Glutamatergic neuron (in vitro differentiated cells): ENCODE measurements at regions not wholly inside any gene's neighbourhood (a gene's known extent, or its start where the extent isn't known, plus 50 kb on each side); places are given as distances from the start of the nearest gene placed in this dataset.

Experiments
- DNase-seq: peaks from one replicate; pipeline ENCODE4 v3.0.0; 2022
- H3K27ac Mint-ChIP-seq: one replicate; pipeline ENCODE4 v1.8.0; 2020; ENCODE audit warnings: mild to moderate bottlenecking, mixed read lengths, inconsistent platforms; ENCODE audit not compliant: unreplicated experiment
- H3K27me3 Mint-ChIP-seq: one replicate; pipeline ENCODE4 v1.8.0; 2020; ENCODE audit warnings: mild to moderate bottlenecking, moderate library complexity, mixed read lengths, inconsistent platforms; ENCODE audit not compliant: unreplicated experiment
- H3K36me3 Mint-ChIP-seq: one replicate; pipeline ENCODE4 v1.8.0; 2020; ENCODE audit warnings: mild to moderate bottlenecking, mixed read lengths, inconsistent platforms; ENCODE audit not compliant: unreplicated experiment
- H3K4me1 Mint-ChIP-seq: one replicate; pipeline ENCODE4 v1.8.0; 2020; ENCODE audit warnings: mild to moderate bottlenecking, low read depth, mixed read lengths, inconsistent platforms; ENCODE audit not compliant: unreplicated experiment
- H3K4me3 Mint-ChIP-seq: one replicate; pipeline ENCODE4 v1.8.0; 2020; ENCODE audit warnings: mild to moderate bottlenecking, mixed read lengths, inconsistent platforms; ENCODE audit not compliant: unreplicated experiment
- H3K9me3 Mint-ChIP-seq: one replicate; pipeline ENCODE4 v1.8.0; 2020; ENCODE audit warnings: mild to moderate bottlenecking, moderate library complexity, mixed read lengths, inconsistent platforms; ENCODE audit not compliant: unreplicated experiment
- CTCF ChIP-seq: fragments of 200-600 bp; sonication (generic); IDR thresholded peaks from one replicate; pipeline ENCODE4 v1.5.0; 2021; ENCODE audit not compliant: partially characterized antibody, unreplicated experiment

- Mint-ChIP-seq H3K27me3 (peaks cover 10% of the 10 kb centered on the region), H3K4me1 (peaks cover 36% of the 10 kb centered on the region)
Measured at GRCh38 chr14:73788317-73788598, 63.4 kb upstream of the PTGR2 start.

GRCh38 chr14:73787486-73788316 is 63.9 kb upstream of the PTGR2 start:
- Mint-ChIP-seq H3K36me3 (no peaks in the 10 kb centered on the region), H3K4me3 (peak overlapping the region; percentile 86), H3K9me3 (peaks cover 6% of the 10 kb centered on the region), H3K27me3 (peaks cover 10% of the 10 kb centered on the region), H3K4me1 (peaks cover 37% of the 10 kb centered on the region), H3K27ac (no peak overlapping the region)
- TF ChIP-seq CTCF = no peak
- DNase-seq = no peak

More at GRCh38 chr14:73788317-73788598, 63.4 kb upstream of the PTGR2 start:
- Mint-ChIP-seq H3K9me3 (peaks cover 6% of the 10 kb centered on the region), H3K27ac (no peak overlapping the region), H3K4me3 (no peak overlapping the region), H3K36me3 (no peaks in the 10 kb centered on the region)
- no peak for TF ChIP-seq CTCF
- DNase-seq = no peak

GRCh38 chr14:73786636-73787485 is 64.8 kb upstream of the PTGR2 start:
- no peak for TF ChIP-seq CTCF
- peaks cover 10% of the 10 kb centered on the region for H3K27me3 Mint-ChIP-seq
- H3K9me3 Mint-ChIP-seq = peaks cover 6% of the 10 kb centered on the region
- H3K4me3 Mint-ChIP-seq = peak overlapping the region; percentile 86
- peaks cover 37% of the 10 kb centered on the region for H3K4me1 Mint-ChIP-seq
- no peak overlapping the region for H3K27ac Mint-ChIP-seq
- H3K36me3 Mint-ChIP-seq = no peaks in the 10 kb centered on the region
- DNase-seq = peak; percentile 49

- H3K4me3 Mint-ChIP-seq = peak overlapping the region; percentile 85
- H3K36me3 Mint-ChIP-seq = no peaks in the 10 kb centered on the region
- peaks cover 8% of the 10 kb centered on the region for H3K9me3 Mint-ChIP-seq
- peaks cover 37% of the 10 kb centered on the region for H3K4me1 Mint-ChIP-seq
- no peak for TF ChIP-seq CTCF
- H3K27me3 Mint-ChIP-seq = peaks cover 10% of the 10 kb centered on the region
- DNase-seq = peak; percentile 49
- peak overlapping the region; percentile 66 for H3K27ac Mint-ChIP-seq
Measured at GRCh38 chr14:73785834-73786635, 65.6 kb upstream of the PTGR2 start.
